ENCODE measurements at regions not wholly inside any gene's neighbourhood (a gene's known extent, or its start where the extent isn't known, plus 50 kb on each side); places are given as distances from the start of the nearest gene placed in this dataset.

- Histone ChIP-seq H3K27ac (ENCODE audit: low read depth, low read length) (no peak overlapping the region), H3K4me1 (ENCODE audit: insufficient read depth, low read length) (no peaks in the 10 kb centered on the region), H3K27me3 (ENCODE audit: insufficient read depth, low read length) (peaks cover 13% of the 10 kb centered on the region), H3K4me3 (ENCODE audit: insufficient read depth, low read depth, low read length) (no peak overlapping the region), H2AFZ (ENCODE audit: low read depth, low read length) (no peak overlapping the region), H4K20me1 (ENCODE audit: insufficient read depth, low read length) (no peaks in the 10 kb centered on the region), H3K79me2 (ENCODE audit: insufficient read depth, low read length) (no peaks in the 10 kb centered on the region), H3K4me2 (ENCODE audit: low read length) (no peak overlapping the region), H3K9ac (ENCODE audit: low read length) (no peak overlapping the region), H3K9me3 (ENCODE audit: insufficient read depth, low read depth, low read length) (no peaks in the 10 kb centered on the region), H3K36me3 (ENCODE audit: insufficient read depth, low read length) (no peaks in the 10 kb centered on the region)
- FAIRE-seq (no peak), DNase-seq (ENCODE audit: low read depth) (no peak)
- H3K9me3 Mint-ChIP-seq (ENCODE audit: unreplicated experiment), result no peaks in the 10 kb centered on the region
- no peak overlapping the region for H3K27ac Mint-ChIP-seq (ENCODE audit: unreplicated experiment)
- peaks cover 2% of the 10 kb centered on the region for H3K27me3 Mint-ChIP-seq (ENCODE audit: low read depth, unreplicated experiment)
- TF ChIP-seq CTCF (IDR thresholded peaks at IDR 0.05; ENCODE audit: insufficient read depth, low read depth, low read length), result no peak
- no peak for TF ChIP-seq EZH2 (IDR thresholded peaks at IDR 0.05; ENCODE audit: insufficient read depth, low read length)
- H3K4me3 Mint-ChIP-seq (ENCODE audit: unreplicated experiment), result no peak overlapping the region
- H3K4me1 Mint-ChIP-seq (ENCODE audit: low read depth, unreplicated experiment), result no peaks in the 10 kb centered on the region
- no peaks in the 10 kb centered on the region for H3K36me3 Mint-ChIP-seq (ENCODE audit: low read depth, unreplicated experiment)
Measured at GRCh38 chr13:61670384-61671161, 254.9 kb upstream of the PCDH20 start.

DNA sequence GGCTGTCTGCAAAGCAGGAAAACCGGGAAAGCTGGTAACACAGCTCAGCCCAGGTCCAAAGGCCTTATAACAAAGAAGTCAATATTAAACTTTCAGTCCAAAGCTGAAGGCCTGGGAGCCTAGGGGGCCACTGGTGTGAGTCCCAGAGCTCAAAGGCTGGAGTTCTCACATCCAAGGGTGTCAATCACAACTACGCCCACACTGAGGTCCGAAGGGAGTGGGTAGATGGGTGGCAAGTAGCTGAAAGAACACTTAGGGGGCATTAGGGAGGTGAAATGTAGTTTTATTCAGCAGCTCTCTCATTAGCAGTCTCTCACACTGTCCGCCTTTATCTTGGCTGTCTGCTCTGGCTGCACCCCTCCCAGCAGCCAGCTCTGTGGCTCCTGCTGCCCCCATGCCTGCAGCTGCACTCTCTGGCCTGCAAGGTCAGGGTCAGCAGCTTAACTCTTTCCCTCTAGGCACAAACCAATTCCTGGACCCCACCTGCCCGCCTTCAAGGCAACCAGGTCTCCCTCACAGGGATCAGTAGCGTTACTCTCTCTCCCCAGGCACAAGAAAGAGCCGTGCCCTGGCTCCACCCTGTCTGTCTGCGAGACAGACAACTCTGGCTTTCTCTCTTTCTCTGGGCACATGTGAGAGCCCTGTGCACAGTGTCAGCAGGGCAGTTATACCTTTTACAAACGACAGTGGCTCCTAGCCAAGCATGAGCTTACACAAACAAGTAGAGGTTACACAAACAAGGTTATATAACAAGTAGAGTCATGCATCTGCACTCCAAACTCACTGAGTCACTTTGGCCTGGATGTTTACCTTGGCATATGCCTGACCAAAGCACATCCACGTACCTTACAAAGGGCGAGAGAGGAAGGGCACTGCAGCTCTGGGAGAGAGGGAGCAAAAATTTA is 249.4 kb upstream of the PCDH20 start:
- Histone ChIP-seq H3K27ac (ENCODE audit: low read depth, low read length) (no peak overlapping the region), H3K9me3 (ENCODE audit: insufficient read depth, low read depth, low read length) (no peaks in the 10 kb centered on the region), H3K4me3 (ENCODE audit: insufficient read depth, low read depth, low read length) (no peak overlapping the region), H3K27me3 (ENCODE audit: insufficient read depth, low read length) (peaks cover 11% of the 10 kb centered on the region), H3K36me3 (ENCODE audit: insufficient read depth, low read length) (no peaks in the 10 kb centered on the region), H3K4me1 (ENCODE audit: insufficient read depth, low read length) (no peaks in the 10 kb centered on the region), H3K9ac (ENCODE audit: low read length) (no peak overlapping the region), H4K20me1 (ENCODE audit: insufficient read depth, low read length) (no peaks in the 10 kb centered on the region), H3K79me2 (ENCODE audit: insufficient read depth, low read length) (no peaks in the 10 kb centered on the region), H3K4me2 (ENCODE audit: low read length) (no peak overlapping the region), H2AFZ (ENCODE audit: low read depth, low read length) (no peak overlapping the region)
- Mint-ChIP-seq H3K27me3 (ENCODE audit: low read depth, unreplicated experiment) (peaks cover 2% of the 10 kb centered on the region), H3K4me3 (ENCODE audit: unreplicated experiment) (no peak overlapping the region), H3K4me1 (ENCODE audit: low read depth, unreplicated experiment) (peaks cover 5% of the 10 kb centered on the region), H3K9me3 (ENCODE audit: unreplicated experiment) (no peaks in the 10 kb centered on the region), H3K27ac (ENCODE audit: unreplicated experiment) (no peak overlapping the region), H3K36me3 (ENCODE audit: low read depth, unreplicated experiment) (no peaks in the 10 kb centered on the region)
- TF ChIP-seq CTCF (IDR thresholded peaks at IDR 0.05; ENCODE audit: insufficient read depth, low read depth, low read length) (no peak), EZH2 (IDR thresholded peaks at IDR 0.05; ENCODE audit: insufficient read depth, low read length) (no peak)
- DNase-seq (ENCODE audit: low read depth) (peak; percentile 43), FAIRE-seq (no peak)

Data from astrocyte (in vitro differentiated cells and primary cell).